Hypothalamus (tissue), 51 donors: ENCODE measurements at regions not wholly inside any gene's neighbourhood (a gene's known extent, or its start where the extent isn't known, plus 50 kb on each side); places are given as distances from the start of the nearest gene placed in this dataset.
"Not testable (repeated sequence)": the region's sequence is repeated elsewhere in the genome, so short reads cannot be mapped to it uniquely, and the experiment has no call there.

Source experiments
- DNase-seq, 51 donors: peaks; one replicate each; lab custom pipeline; 2025; lab: John Stamatoyannopoulos, UW

DNA sequence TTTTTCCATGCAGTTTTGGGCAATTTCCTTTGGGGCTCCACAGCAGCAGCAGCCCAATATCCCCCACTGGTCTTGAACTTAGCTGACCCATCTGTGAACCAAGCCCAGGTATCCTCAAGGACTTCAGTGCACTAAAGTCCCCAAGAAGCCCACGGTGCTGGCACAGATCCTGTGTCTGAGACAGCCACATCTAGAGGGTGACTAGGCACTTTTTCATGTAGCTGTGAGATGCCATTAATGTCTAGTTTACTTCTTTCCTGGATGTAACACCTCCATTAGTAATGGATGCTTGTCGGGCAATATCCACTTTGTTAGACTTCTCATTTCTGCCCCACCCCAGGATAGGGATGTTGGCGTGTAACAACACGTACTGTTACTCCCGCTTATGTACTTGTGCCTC, 117.9 kb downstream of the GPCPD1 start:
- no peak for DNase-seq

DNA sequence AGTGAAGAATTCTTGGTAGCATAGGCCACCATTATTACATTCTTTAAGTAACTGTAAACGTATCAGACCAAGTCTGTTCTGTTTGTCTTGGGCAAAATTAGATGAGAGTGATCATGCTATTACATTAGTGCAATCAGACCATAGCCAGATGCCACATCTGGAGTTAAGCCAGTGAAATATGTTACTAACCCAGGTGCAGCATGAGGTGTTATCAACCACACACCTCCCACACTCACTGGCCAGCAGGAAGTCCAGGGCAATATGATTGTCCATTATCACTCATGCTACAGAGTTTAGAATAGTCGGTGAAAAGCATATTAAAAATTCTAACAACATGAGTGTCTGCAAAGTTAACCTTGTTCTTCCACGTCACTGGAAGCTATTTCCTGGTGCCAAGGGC, 119.4 kb downstream of the GPCPD1 start:
- no peak for DNase-seq

DNA sequence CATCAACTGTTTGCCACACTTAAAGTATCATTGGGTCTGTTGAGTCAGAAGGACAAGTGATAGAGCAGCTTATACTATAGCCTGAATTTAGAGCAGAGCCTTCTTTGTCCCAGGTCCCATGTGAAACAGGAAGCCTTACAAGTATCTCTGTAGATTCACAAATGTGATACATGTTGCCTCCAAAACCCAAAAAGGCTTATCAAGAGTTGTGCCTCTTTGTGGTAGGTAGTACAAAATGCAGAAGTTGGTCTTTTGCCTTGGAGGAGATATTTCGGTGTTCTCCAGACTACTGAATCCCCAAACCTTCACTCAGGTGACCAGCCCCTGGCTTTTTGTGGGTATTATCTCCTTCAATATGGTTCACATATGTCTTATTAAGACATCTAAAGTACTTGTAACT, 121.2 kb downstream of the GPCPD1 start:
- DNase-seq: no peak

DNA sequence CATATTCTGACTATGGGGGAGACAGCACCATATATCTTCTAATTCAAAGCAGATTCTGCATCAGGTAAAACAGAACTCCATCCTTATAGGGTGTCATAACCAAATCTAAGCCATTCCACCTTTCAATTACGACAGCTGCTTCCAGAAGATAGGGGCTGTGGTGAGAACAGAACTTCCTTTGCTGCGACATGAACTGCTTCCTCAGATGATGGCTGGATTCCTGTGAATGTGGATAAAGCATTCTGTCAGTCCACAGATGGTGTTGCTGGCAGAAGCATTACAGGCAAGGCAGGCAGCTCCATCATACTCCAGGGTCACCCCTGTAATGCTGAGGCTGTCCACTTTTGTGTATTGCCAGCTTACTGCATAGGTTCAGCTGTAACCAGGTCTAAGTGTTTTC, 122.0 kb downstream of the GPCPD1 start:
- DNase-seq: no peak

DNA sequence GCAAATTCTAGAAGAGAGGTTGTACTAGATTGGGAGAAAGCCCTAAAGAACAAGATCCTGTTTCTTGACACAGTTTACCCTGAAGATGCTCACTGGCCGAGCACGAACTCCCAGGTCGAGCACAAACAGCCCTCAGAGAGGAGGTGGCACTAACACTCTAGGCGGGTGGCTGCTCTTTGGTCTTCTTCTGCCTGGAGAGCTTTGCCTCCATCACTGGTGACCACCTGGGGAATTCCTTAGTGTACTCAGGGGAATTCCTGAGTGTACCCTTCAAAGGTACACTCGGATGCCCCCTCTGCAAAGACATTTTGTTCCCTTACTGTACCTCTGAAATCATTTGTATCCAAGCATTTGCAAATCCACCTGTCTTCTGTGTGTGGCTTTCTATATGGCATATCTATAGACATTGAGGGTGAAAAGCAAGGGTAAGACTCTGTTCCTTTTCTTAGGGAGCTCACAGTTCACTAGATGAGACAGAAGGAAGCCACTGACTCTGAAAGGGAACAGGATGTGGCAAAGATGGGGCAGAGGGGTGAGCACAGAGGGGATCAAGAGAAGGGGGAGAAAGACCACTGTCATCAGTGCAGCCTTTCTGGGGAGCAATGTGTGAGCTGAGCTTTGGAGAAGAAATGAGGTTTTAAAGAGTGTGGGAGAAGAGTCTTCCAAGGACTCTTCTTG, 124.3 kb downstream of the GPCPD1 start:
- no peak for DNase-seq

DNA sequence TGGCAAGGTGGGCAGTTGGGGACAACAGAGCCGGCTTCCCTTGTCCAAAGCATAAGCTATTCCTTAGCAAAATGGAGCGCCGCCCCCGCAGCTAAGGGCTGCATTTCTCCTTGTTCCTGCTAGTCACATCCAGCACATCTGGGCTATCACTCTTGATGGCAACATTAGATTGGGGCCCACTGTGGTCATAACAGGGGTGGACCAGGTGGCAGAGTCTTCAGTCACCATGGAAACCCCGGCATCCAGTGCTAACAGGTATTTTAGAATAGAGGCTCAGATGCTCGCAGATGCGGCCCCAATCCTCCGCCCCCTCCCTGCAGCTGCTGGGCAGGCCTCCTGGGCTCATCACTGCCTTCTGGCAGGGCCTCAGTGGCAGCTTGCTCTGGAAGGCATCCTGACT, 125.9 kb downstream of the GPCPD1 start:
- peak in 1 of 51 donors; percentile 9 for DNase-seq

DNA sequence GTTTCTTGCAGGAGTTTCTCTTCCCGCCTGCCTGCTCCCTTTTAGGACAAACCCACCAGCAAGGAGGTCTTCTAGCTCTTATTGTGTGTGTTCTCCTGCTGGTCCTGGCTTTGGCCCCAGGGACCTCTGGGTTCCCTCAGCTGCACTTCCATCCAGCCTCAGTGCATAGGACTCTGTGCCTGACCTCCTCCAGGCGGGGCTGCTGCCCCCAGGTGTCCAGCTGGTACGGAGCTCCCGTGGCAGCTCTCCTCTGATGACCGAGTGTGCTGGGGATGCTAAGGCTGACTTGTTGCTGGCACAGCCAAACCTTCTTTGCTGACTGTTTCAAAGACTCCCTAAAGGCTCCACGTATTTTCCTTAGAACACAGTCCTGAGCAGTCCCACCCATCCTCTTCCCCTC, 126.5 kb downstream of the GPCPD1 start:
- DNase-seq: no peak

DNA sequence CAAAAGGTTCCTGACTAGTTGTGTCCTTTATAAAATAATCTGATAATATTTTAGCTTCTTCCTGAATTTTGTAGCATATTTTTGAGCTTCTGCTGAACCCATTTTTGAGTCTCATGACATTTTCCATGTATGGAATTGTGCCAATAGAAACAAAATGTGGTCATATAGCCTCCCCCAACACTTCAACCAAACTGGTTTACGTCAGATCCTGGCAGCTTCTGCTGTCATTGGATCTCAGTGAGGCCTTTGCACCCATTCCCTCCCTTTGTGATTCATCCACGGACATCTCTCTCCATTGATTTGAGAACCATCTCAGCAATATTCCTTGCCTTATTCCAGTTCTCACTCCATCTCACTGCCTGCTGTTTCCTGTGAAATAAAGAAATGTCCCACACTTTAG, 128.0 kb downstream of the GPCPD1 start:
- no peak for DNase-seq

DNA sequence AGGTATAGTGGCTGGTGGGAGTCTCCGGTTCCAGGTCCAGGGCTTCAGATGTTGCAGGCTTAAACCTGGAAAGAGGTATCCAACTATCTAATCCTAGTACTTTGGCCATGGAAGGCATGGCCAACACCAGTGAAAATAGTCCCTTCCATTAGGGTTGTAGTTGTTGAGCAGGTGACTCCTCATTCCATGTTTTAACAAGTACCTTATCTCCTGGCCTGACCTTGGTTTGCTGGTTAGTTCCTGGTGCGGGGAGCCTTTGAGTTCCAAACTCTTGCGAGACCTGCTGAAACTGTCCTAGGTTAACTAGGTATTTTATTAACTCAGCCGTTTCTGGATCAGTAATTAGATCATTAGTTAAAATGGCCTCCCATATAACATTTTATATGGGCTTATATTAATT, 128.9 kb downstream of the GPCPD1 start:
- DNase-seq: no peak

DNA sequence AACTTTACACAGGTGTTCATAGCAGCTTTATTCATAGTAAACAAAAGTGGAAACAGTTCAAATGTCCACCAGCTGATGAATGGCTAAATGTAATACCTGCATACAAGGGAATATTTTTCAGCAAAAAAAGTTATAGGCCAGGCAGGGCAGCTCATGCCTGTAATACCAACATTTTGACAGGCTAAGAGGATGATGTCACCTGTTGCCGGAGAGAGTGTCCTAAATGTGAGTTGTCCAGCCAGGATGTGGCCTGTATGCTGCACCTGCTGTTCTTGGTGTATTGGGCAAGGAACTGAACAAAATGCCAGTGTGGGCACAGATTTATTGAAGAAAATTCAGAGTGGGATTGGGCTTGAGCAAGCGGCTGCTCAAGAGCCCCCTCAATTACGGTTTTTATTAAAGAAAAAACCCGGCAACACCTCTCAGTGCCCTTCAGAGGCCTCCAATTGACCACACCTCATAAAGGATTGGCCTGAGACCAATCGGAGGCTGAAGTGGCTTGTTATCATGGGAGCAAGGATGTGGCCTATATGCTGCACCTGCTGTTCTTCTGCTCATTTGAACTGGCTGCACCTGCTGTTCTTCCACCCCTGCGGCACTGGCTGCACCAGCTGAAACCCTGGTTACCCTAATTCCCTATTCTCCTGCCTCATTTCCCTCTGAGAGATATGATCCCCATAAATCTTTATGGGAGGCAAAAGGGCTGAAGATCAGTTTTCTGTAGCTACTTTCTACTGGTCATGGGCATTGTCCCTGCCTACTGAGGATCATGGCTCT, 129.8 kb downstream of the GPCPD1 start:
- no peak for DNase-seq

DNA sequence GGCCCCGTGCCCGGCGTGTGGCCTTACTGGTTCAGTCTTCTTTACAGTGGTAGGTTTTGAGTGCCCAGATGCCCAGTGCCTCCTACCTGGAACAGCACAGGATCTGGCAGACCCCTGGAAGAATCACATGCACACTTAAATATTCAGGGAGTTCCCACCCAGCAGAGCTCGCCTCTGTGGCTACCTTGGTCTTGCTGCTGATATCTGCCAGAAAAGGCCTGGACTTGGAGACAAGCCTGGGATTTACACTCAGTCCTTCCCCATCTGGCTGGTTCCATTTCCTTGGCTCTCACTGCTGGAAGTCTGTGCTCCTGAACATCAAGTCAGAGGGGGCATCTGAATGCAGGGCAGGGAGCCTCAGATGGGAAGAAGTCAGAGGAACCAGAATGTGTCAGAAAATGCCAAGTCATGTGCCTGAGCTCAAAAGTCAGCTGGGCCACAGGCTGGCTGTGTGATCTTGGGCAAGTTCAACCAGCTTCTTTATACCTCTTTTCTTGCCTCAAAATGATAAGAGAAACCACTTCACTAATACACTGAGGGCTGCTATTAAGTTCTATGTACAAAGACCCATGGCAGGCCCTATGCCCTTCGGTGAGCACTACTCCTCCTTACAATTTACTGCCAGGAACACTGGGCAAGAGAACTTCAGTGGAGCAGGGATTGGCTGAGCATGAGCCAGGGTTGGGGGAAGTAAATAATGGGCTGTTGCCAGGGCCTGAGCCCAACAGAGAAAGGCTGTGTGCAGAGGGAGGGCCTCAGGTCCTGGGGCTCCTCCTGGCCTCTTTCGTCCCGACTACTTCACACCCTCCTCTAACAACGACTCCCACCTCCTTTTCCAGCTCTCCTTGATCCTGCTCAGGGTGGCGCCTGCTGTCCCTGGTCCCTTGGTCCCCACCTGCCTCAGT, 135.9 kb downstream of the GPCPD1 start:
- peak in 6 of 51 donors; percentile 4 to 27 (median 12) for DNase-seq

DNA sequence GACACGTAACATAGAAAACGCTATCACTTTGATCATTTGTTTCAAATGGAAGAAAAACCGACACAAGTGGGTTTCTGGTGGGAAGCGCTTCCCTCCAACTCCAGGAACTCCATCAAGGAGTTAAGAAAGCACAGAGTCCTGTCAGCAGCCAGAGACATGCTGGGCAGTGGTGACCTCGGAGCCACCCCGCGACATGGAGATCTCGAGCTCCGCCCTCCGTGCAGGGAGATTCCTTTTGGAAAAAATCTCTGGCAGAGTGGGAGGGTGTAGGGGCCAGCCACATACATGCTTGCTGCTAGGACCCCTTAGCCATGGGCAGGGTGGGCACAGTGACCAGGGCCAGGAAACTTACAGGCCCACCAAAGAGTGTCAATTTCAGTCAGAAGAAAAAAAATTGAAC, 138.9 kb downstream of the GPCPD1 start:
- DNase-seq: not testable (repeated sequence)

DNA sequence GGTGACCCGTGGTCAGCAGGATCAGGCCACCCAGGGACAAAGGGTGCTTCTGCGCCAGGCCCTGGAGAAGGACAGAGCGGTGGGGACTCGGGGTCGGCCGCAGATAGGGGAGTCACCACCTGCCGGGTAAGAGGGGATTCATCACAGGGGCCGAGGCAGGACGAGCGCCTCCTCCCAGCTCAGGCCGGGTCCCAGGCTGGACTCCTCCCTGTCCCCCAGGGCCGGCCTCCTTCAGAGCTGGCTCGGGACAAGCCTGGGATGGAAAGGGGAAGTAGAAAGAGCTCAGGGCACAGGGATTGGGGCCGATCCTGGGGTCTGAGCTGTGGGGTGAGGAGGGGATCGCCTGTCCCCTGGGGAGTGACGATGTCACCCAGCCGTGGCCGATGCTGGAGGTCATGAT, 139.4 kb downstream of the GPCPD1 start:
- no peak for DNase-seq

DNA sequence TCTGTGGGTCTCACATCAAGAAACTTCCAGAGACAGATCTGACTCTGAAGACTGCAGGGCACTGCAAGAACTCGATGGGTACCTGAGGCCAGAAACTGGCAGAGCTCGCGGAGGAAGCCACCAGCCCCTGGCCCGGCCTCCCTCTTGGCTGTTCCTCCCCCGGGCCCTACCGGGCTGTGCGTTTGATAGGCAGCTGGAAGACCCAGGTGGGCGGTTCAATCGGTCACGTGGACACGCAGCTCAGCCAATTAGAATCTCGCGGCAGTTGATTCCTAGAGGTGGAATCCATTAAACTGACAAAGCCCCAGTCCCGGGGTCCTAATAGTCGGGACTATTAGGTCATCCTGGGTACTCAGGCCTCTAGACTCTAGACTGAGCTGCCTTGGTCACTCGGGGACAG, 139.9 kb downstream of the GPCPD1 start:
- DNase-seq: no peak

DNA sequence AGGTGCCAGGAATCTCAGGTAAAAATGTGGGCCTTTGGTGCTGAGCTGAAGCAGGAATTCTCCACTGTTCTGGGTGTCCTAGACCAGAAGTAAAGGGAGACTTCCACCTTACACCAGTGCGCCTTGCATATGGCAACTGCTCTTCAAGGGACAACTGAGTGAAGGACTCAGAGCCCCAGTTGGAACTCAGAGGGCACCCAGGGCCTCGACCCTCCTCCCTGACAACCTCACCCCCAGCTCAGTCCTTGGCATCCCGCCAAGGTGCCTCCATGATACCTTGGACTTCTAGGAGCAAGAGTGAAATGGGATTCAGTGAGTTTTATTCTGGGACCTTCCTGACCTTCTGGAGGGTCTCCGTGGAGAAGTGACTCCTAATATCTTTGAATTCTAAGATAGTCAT, 140.3 kb downstream of the GPCPD1 start:
- DNase-seq: no peak

DNA sequence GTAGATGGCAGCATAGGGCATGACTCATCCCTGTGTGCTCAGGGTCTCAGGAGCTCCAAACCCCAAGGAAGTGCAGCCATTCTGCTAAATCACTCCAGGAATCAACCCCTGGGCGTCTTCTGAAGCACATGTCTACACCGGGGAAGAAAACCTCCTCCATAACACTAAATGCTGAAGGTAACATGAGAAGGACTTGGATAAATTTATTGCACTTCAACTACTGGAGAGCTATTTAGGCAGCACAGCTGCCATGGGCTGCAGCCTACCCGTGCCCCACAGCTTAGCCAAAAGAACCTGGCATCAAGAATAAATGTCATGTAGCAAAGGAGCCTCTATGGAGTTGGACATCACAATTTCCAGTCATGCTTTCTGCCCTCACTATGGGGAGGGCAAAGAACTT, 141.7 kb downstream of the GPCPD1 start:
- no peak for DNase-seq

DNA sequence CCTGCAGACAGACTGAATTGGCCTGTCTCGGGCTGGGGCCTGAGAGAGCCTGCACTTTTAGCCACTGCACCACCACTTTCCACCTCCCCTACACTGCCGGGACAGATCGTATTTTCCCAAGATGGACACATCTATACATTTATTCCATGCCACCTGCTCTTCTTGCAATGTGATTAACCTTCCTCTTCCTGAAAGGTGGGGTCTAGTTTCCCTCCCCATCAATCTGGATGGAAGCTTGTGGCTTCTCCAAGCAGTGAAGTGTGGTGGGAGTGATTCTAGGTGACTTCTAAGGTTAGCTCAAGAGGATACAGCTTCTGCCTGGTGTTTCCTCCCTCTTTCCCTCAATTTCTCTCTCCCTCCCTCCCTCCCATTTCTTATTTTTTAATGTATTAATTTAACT, 143.7 kb downstream of the GPCPD1 start:
- DNase-seq: no peak

DNA sequence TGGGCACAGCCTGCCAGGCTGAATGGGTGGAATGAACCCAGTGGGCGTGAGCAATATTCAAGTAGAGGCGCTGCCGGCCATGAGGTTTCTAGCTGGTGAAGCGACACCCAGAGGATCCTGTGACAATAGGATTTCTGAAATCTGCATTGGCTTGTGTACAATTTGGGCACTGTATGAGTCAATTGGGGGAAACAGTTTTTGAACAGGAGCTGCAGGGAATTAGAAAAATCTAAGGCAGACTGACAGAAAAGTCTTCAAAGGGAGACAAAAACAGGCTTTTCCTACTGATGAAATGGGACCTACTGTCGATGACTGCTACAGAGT, 145.2 kb downstream of the GPCPD1 start:
- no peak for DNase-seq

DNA sequence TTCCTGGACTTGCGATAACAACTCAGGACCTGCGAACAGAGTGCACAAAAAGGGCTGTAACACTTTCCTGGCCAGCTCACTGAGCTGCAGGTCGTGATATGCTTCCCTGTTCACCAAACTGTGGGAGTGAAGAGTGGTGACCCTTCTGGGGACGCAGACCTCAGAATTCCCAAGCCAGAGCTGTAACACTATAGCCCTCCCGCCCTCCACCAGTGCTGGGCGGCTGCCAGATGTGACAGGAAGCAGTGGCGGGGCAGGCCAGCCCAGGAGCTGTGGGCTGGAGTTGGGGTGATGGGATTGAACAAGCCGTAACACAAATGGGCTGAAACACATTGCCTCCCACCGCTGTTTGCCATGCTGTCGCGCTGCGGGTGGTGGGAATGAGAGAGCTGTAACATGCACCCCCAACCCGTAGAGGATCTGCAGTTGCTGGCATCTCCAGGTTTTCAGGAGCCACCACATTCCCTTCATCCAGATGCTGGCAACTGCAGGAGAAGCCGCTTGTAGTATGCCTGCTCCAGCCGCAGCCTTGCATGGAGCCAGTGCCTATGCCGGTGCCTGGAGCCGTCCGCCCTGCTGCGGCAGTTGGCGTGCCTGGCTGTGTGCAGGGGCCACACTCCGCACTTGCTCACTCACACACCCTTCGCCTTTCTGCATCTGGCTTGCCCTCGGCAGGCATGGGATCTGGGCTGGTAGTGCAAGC, 145.8 kb downstream of the GPCPD1 start:
- DNase-seq: no peak

DNA sequence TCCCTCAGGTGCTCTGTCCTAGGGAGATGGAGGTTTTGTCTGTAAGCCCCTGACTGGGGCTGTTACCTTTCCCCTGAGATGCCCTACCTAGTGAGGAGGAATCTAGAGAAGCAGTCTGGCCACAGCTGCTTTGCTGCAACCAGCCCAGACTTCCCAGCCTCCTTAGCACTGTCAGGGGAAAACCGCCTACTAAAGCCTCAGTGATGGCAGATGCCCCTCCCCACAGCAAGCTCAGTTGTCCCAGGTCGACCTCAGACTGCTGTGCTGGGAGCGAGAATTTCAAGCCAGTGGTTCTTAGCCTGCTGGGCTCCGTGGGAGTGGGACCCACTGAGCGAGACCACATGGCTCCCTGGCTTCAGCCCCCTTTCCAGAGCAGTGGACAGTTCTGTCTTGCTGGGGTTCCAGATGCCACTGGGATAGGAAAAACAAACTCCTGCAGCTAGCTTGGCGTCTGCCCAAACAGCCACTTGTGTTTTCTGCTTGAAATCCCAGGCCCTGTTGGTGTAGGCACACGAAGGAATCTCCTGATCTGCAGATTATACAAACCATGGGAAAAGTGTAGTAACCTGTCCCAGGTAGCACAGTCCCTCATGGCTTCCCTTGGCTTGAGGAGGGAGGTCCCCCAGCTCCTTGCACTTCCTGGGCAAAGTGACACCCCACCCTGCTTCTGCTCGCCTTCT, 146.4 kb upstream of the PROKR2 start:
- no peak for DNase-seq
